Mucosa of stomach (tissue), 1 donor: ENCODE measurements at regions not wholly inside any gene's neighbourhood (a gene's known extent, or its start where the extent isn't known, plus 50 kb on each side); places are given as distances from the start of the nearest gene placed in this dataset.

Experiments
- H3K27me3 ChIP-seq: one replicate; pipeline ENCODE4 v1.7.0; 2013; ENCODE audit warnings: mild to moderate bottlenecking, low read length; ENCODE audit not compliant: control insufficient read depth, insufficient read depth
- H3K36me3 ChIP-seq: one replicate; pipeline ENCODE4 v1.7.0; 2013; ENCODE audit warnings: low read length; ENCODE audit not compliant: control insufficient read depth, insufficient read depth
- H3K4me1 ChIP-seq: one replicate; pipeline ENCODE4 v1.7.0; 2013; ENCODE audit warnings: mild to moderate bottlenecking, low read length; ENCODE audit not compliant: control insufficient read depth, insufficient read depth
- H3K4me3 ChIP-seq: one replicate; pipeline ENCODE4 v1.7.0; 2013; ENCODE audit warnings: low read length
- H3K9ac ChIP-seq: one replicate; pipeline ENCODE4 v1.7.0; 2013; ENCODE audit warnings: mild to moderate bottlenecking, low read length, moderate library complexity
- H3K9me3 ChIP-seq: one replicate; pipeline ENCODE4 v1.7.0; 2013; ENCODE audit warnings: mild to moderate bottlenecking, low read length, moderate library complexity; ENCODE audit not compliant: control insufficient read depth
- donor health status: Pancreatic carcinoma.

- no peaks in the 10 kb centered on the region for H3K9me3 ChIP-seq
- no peaks in the 10 kb centered on the region for H3K27me3 ChIP-seq
- H3K4me3 ChIP-seq, result no peak overlapping the region
- no peaks in the 10 kb centered on the region for H3K4me1 ChIP-seq
- no peaks in the 10 kb centered on the region for H3K36me3 ChIP-seq
- H3K9ac ChIP-seq, result no peak overlapping the region
Measured at GRCh38 chr5:125722550-125722949, 700.7 kb upstream of the GRAMD2B start.

- Histone ChIP-seq H3K36me3 (no peaks in the 10 kb centered on the region), H3K9me3 (no peaks in the 10 kb centered on the region), H3K4me1 (no peaks in the 10 kb centered on the region), H3K27me3 (no peaks in the 10 kb centered on the region), H3K4me3 (no peak overlapping the region), H3K9ac (no peak overlapping the region)
Measured at GRCh38 chr5:125725691-125726090, 697.5 kb upstream of the GRAMD2B start.

GRCh38 chr5:125743939-125744338 is 679.3 kb upstream of the GRAMD2B start:
- H3K9me3 ChIP-seq, result no peaks in the 10 kb centered on the region
- H3K9ac ChIP-seq, result no peak overlapping the region
- no peak overlapping the region for H3K4me3 ChIP-seq
- no peaks in the 10 kb centered on the region for H3K27me3 ChIP-seq
- no peaks in the 10 kb centered on the region for H3K4me1 ChIP-seq
- H3K36me3 ChIP-seq, result no peaks in the 10 kb centered on the region

DNA sequence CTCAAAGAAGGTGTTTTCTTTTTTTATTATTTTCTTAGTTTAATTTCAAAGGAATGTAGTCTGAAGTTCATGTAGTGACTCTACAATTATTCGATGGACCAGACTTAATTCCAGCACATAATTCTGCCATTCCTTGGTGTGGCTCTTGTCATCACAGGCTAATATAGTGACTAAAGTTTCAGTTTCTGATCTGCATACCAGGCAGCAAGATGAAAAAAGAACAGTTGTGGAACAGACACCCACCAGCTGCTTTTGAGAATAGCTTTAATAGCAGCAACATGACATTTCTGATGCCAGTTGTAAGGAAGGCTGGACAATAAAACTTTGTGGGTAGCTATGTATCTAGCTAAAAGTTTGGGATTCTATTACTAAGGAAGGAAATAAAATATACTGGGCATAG is 676.3 kb upstream of the GRAMD2B start:
- Histone ChIP-seq H3K4me3 (no peak overlapping the region), H3K9me3 (no peaks in the 10 kb centered on the region), H3K4me1 (no peaks in the 10 kb centered on the region), H3K36me3 (no peaks in the 10 kb centered on the region), H3K27me3 (no peaks in the 10 kb centered on the region), H3K9ac (no peak overlapping the region)

DNA sequence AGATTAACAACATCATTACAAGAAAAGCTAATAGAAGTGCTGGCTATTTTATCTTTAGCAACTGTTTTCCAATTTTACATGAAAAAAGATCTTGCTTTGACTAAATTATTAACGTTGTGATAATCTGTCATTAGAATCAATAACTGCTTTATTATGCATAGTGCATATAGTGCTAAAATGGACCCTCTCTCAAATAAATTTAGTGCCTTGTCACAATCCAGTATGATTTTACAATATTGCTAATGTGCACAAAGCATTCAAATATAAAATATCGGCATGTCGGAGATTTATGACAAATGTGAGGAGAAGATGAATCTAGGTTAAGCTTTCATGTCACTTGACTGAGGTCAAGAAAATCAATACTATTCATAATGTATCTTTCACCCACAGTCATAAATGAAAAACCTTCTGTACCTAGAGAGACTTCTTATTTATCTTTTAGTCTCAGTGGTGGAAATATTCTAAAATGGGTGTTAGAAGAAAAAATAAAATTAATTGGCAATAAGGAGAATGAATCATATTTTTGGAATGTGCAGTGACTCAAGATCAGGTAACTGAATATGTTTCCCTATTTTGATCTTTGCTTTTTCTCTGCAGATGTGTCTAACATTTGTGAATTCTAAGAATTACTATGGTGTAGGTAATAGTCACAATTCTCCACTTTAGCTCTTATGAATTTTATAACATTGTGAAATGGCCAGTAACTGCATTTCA is 672.9 kb upstream of the GRAMD2B start:
- H3K4me3 ChIP-seq, result no peak overlapping the region
- H3K4me1 ChIP-seq, result no peaks in the 10 kb centered on the region
- no peaks in the 10 kb centered on the region for H3K36me3 ChIP-seq
- no peaks in the 10 kb centered on the region for H3K27me3 ChIP-seq
- no peak overlapping the region for H3K9ac ChIP-seq
- no peaks in the 10 kb centered on the region for H3K9me3 ChIP-seq

DNA sequence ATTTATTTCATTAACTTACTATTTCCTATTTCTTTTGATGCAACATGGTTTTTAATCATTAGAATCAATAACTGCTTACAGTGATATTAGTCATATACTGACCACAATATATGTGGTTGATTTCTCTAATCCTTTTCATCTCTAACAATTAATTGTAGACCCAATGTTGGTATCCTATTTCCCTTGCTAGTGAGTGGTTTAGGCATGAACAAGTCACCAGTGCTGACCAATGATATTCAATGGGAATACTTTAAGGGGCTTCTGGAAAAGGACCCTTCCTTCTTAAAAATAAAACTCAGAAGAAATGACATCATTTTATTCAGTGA is 672.4 kb upstream of the GRAMD2B start:
- Histone ChIP-seq H3K4me3 (no peak overlapping the region), H3K4me1 (no peaks in the 10 kb centered on the region), H3K27me3 (no peaks in the 10 kb centered on the region), H3K9ac (no peak overlapping the region), H3K36me3 (no peaks in the 10 kb centered on the region), H3K9me3 (no peaks in the 10 kb centered on the region)

DNA sequence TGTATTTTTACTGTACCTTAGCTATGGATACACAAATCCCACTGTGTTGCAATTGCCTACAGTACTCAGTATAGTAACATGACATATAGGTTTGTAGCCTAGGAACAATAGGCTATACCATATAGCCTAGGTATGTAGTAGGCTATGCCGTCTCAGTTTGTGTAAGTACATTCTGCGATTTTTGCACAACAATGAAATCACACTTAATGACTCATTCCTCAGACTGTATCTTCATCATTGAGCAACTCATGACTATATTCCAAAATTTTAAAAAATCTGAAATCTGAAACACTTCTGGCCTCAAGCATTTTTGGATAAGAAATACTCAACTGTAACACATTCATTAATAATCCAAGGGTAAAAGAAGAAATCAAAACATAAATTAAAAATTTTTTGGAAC is 666.8 kb upstream of the GRAMD2B start:
- Histone ChIP-seq H3K4me1 (no peaks in the 10 kb centered on the region), H3K9ac (no peak overlapping the region), H3K9me3 (no peaks in the 10 kb centered on the region)

GRCh38 chr5:125766706-125767105 is 656.5 kb upstream of the GRAMD2B start:
- Histone ChIP-seq H3K9me3 (no peaks in the 10 kb centered on the region), H3K9ac (no peak overlapping the region), H3K4me3 (no peak overlapping the region), H3K27me3 (no peaks in the 10 kb centered on the region), H3K36me3 (no peaks in the 10 kb centered on the region), H3K4me1 (no peaks in the 10 kb centered on the region)

More for the DNA sequence above, 666.8 kb upstream of the GRAMD2B start:
- Histone ChIP-seq H3K4me3 (no peak overlapping the region), H3K36me3 (no peaks in the 10 kb centered on the region), H3K27me3 (no peaks in the 10 kb centered on the region)

DNA sequence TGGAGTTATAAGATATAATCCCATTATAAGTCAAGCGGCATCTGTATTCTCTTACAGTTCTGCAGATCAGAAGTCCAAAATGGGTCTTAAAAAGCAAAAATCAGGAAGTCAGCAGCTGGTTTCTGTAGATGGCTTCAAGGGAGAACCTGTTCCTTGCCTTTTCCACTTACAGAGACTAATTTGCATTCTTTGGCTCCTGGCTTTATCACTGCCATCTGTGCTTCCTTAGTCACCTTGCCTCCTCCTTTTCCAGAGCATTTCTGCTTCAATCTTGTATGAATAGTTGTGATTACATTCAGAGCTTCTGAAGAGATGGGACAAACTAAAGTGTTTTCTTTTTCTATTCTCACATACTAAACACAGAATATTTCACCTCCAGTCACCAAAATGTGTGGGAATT is 647.3 kb upstream of the GRAMD2B start:
- Histone ChIP-seq H3K36me3 (no peaks in the 10 kb centered on the region), H3K4me3 (no peak overlapping the region), H3K4me1 (no peaks in the 10 kb centered on the region), H3K9me3 (no peaks in the 10 kb centered on the region), H3K9ac (no peak overlapping the region), H3K27me3 (no peaks in the 10 kb centered on the region)

GRCh38 chr5:125776656-125777139 is 646.5 kb upstream of the GRAMD2B start:
- Histone ChIP-seq H3K4me3 (no peak overlapping the region), H3K9me3 (no peaks in the 10 kb centered on the region), H3K9ac (no peak overlapping the region), H3K27me3 (no peaks in the 10 kb centered on the region), H3K4me1 (no peaks in the 10 kb centered on the region), H3K36me3 (no peaks in the 10 kb centered on the region)

GRCh38 chr5:125778791-125779190 is 644.4 kb upstream of the GRAMD2B start:
- Histone ChIP-seq H3K4me1 (no peaks in the 10 kb centered on the region), H3K9ac (no peak overlapping the region), H3K4me3 (no peak overlapping the region), H3K9me3 (no peaks in the 10 kb centered on the region), H3K36me3 (no peaks in the 10 kb centered on the region), H3K27me3 (no peaks in the 10 kb centered on the region)

GRCh38 chr5:125785407-125785806 is 637.8 kb upstream of the GRAMD2B start:
- Histone ChIP-seq H3K27me3 (no peaks in the 10 kb centered on the region), H3K36me3 (no peaks in the 10 kb centered on the region), H3K4me3 (no peak overlapping the region), H3K4me1 (no peaks in the 10 kb centered on the region), H3K9ac (no peak overlapping the region), H3K9me3 (no peaks in the 10 kb centered on the region)

- Histone ChIP-seq H3K9me3 (no peaks in the 10 kb centered on the region), H3K27me3 (no peaks in the 10 kb centered on the region), H3K9ac (no peak overlapping the region), H3K4me1 (no peaks in the 10 kb centered on the region), H3K4me3 (no peak overlapping the region), H3K36me3 (no peaks in the 10 kb centered on the region)
Measured at GRCh38 chr5:125786021-125786420, 637.2 kb upstream of the GRAMD2B start.
